Smooth muscle cell (in vitro differentiated cells): ENCODE measurements at regions not wholly inside any gene's neighbourhood (a gene's known extent, or its start where the extent isn't known, plus 50 kb on each side); places are given as distances from the start of the nearest gene placed in this dataset.
A peak's percentile ranks its signal among the peaks of the same experiment; 100 is the strongest.

ENCODE experiments used
- DNase-seq: peaks from one replicate; lab custom pipeline; 2025; ENCODE audit not compliant: unreplicated experiment; lab: John Stamatoyannopoulos, UW
- H2AFZ ChIP-seq: fragments of 200-600 bp; sonication (generic); 2 replicates; pipeline ENCODE4 v1.6.0; 2016; ENCODE audit warnings: antibody characterized with exemption, low read depth, mild to moderate bottlenecking
- H3F3A ChIP-seq: fragments of 200-600 bp; sonication (generic); 2 replicates; pipeline ENCODE4 v1.6.0; 2017; ENCODE audit warnings: antibody characterized with exemption, low read depth
- H3K27ac ChIP-seq: fragments of 200-600 bp; sonication (generic); 2 replicates; pipeline ENCODE4 v1.5.1; 2016; ENCODE audit warnings: low read depth, mild to moderate bottlenecking
- H3K27me3 ChIP-seq: fragments of 200-600 bp; sonication (generic); 2 replicates; pipeline ENCODE4 v1.6.1; 2016; ENCODE audit warnings: low read depth, mild to moderate bottlenecking
- H3K36me3 ChIP-seq: fragments of 200-600 bp; sonication (generic); 2 replicates; pipeline ENCODE4 v1.5.1; 2016; ENCODE audit warnings: low read depth
- H3K4me1 ChIP-seq: fragments of 200-600 bp; sonication (generic); 2 replicates; pipeline ENCODE4 v1.5.1; 2016; ENCODE audit warnings: low read depth
- H3K4me2 ChIP-seq: fragments of 200-600 bp; sonication (generic); 2 replicates; pipeline ENCODE4 v1.6.0; 2016; ENCODE audit warnings: mild to moderate bottlenecking
- H3K4me3 ChIP-seq: fragments of 200-600 bp; sonication (generic); 2 replicates; pipeline ENCODE4 v1.5.1; 2016; ENCODE audit warnings: mild to moderate bottlenecking
- H3K79me2 ChIP-seq: fragments of 200-600 bp; sonication (generic); 2 replicates; pipeline ENCODE4 v1.6.0; 2016; ENCODE audit warnings: low read depth, mild to moderate bottlenecking
- H3K9ac ChIP-seq: fragments of 200-600 bp; sonication (generic); 2 replicates; pipeline ENCODE4 v1.6.0; 2016; ENCODE audit warnings: low read depth
- H3K9me3 ChIP-seq: fragments of 200-600 bp; sonication (generic); replicated peaks from 2 replicates; pipeline ENCODE4 v1.5.1; 2016; ENCODE audit warnings: low read depth
- H4K20me1 ChIP-seq: fragments of 200-600 bp; sonication (generic); 2 replicates; pipeline ENCODE4 v1.6.0; 2016; ENCODE audit warnings: low read depth
- WGBS: methylation state at CpG from one replicate; pipeline ENCODE4 v1.1.7; 2016; ENCODE audit warnings: low lambda C conversion rate; 5-methylcytosine and 5-hydroxymethylcytosine counted together
- TF ChIP-seq, protein P1 (sequence below): fragments of 200-600 bp; sonication (generic); IDR thresholded peaks from 2 replicates; pipeline ENCODE4 v1.5.1; 2017; ENCODE audit warnings: borderline replicate concordance, mild to moderate bottlenecking, antibody characterized with exemption; ENCODE audit not compliant: insufficient read depth, poor library complexity, severe bottlenecking

DNA sequence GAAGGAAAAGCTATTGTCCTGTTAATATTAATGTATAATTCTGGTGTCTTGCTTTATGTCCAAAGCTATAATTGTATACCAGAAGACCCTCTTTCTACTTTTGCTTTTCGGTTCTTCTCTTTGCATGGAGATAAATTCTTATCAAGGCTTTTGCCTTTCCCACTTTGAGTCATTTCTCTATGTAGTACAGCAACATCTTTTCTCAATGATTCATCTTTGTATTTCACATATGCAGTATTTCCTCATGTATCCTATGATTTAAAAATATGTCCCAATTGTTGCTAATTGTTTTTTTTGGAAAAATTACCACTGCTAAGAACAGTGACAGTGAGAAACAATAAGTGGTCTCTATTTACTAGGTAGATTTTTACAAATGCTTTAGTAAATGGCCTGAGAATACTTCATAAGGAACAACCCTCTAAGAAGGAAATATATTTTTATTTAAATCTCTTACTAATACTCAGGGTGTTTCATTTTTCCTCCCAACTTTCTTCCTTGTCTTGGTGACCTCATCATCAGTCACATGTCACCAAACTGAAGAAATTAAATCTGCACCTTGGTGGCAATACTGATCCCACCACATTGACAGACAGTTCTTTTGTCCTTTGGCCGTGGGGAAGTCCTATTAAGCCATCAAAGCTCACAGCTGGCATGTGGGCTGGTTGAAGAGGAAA, 290.6 kb downstream of the SATB1 start:
- TF ChIP-seq, protein P1, sequence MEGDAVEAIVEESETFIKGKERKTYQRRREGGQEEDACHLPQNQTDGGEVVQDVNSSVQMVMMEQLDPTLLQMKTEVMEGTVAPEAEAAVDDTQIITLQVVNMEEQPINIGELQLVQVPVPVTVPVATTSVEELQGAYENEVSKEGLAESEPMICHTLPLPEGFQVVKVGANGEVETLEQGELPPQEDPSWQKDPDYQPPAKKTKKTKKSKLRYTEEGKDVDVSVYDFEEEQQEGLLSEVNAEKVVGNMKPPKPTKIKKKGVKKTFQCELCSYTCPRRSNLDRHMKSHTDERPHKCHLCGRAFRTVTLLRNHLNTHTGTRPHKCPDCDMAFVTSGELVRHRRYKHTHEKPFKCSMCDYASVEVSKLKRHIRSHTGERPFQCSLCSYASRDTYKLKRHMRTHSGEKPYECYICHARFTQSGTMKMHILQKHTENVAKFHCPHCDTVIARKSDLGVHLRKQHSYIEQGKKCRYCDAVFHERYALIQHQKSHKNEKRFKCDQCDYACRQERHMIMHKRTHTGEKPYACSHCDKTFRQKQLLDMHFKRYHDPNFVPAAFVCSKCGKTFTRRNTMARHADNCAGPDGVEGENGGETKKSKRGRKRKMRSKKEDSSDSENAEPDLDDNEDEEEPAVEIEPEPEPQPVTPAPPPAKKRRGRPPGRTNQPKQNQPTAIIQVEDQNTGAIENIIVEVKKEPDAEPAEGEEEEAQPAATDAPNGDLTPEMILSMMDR, result no peak
- H3K27ac ChIP-seq, result peak overlapping the region; percentile 90
- DNase-seq, result no peak
- H3K4me3 ChIP-seq, result no peak overlapping the region
- H3K4me1 ChIP-seq, result peaks cover 15% of the 10 kb centered on the region
- no peaks in the 10 kb centered on the region for H3K9me3 ChIP-seq
- peak overlapping the region; percentile 36 for H3K4me2 ChIP-seq
- H3K27me3 ChIP-seq, result no peaks in the 10 kb centered on the region
- WGBS, result 38% methylated on average over 2 of the region's 2 CpGs
- H3K36me3 ChIP-seq, result no peaks in the 10 kb centered on the region
- no peak overlapping the region for H2AFZ ChIP-seq
- no peaks in the 10 kb centered on the region for H3F3A ChIP-seq
- peak overlapping the region; percentile 29 for H3K9ac ChIP-seq
- H4K20me1 ChIP-seq, result no peaks in the 10 kb centered on the region
- no peaks in the 10 kb centered on the region for H3K79me2 ChIP-seq

DNA sequence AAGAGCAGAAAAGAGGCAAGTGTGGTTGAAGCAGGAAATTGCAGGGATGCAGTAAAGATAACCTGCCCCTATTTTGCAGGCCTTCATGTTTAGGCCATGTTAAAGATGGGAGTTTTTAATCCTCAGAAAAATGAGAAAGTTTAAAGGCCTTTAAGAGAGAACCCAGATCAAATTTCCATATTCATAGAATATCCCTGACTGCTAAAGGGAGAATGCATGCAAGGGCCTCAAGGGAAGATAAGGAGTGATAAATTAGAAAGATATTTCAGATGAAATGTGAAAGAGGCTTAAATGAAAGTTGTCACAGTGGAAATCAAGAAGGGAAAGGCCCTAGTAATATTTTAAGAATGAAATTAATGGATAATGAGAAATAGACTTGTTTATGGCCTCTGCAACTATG, 292.1 kb downstream of the SATB1 start:
- Histone ChIP-seq H3F3A (no peaks in the 10 kb centered on the region), H4K20me1 (no peaks in the 10 kb centered on the region), H3K27ac (no peak overlapping the region), H3K4me2 (no peak overlapping the region), H3K79me2 (no peaks in the 10 kb centered on the region), H3K36me3 (no peaks in the 10 kb centered on the region), H3K4me1 (peaks cover 15% of the 10 kb centered on the region), H3K9me3 (no peaks in the 10 kb centered on the region), H2AFZ (no peak overlapping the region), H3K27me3 (no peaks in the 10 kb centered on the region), H3K9ac (no peak overlapping the region), H3K4me3 (no peak overlapping the region)
- no peak for DNase-seq
- TF ChIP-seq, protein P1, result no peak

DNA sequence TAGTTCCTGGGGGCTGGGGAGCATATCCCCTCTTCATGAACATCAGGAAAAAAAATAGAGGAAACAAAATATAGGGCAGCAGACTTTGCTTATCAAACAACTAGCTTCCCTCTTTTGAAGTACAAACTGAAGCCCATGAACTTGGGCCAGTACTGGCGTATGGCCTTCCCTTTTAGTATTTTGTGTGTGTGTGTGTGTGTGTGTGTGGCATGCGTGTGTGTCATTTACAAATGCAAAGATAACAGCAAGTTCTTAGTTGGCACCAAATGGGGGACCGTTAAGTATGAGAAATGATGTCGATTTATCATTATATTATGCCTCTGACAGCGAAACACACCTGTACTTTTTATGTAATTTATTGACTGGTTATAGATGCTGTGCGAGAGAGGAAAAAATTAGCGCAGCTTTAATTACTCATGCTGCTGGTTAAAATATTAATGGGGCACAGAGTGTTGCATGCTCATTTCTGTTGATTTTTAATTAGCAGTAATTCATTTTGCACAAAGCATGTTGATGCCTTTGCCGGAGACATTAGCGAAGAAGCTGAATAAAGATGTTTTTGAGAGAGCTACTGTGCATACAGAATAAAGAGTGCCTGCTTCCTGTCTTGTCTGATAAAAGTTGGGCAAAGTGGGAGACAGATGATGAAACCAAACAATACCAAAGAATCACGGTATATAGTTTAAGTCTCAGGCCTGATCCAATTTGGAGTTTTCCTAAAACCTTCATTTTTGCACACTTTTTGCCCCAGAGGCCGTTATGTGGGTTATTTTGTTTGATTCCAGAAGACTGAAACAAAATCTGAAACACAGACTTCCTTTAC, 297.1 kb downstream of the SATB1 start:
- TF ChIP-seq, protein P1, result no peak
- WGBS, result 94% methylated on average over 11 of the region's 11 CpGs
- H3K27me3 ChIP-seq, result no peaks in the 10 kb centered on the region
- no peaks in the 10 kb centered on the region for H3K36me3 ChIP-seq
- no peaks in the 10 kb centered on the region for H3K9me3 ChIP-seq
- no peak overlapping the region for H3K4me2 ChIP-seq
- no peaks in the 10 kb centered on the region for H3K79me2 ChIP-seq
- no peak overlapping the region for H2AFZ ChIP-seq
- H3K4me3 ChIP-seq, result no peak overlapping the region
- no peaks in the 10 kb centered on the region for H4K20me1 ChIP-seq
- no peak for DNase-seq
- no peak overlapping the region for H3K27ac ChIP-seq
- no peaks in the 10 kb centered on the region for H3K4me1 ChIP-seq
- H3F3A ChIP-seq, result no peaks in the 10 kb centered on the region
- H3K9ac ChIP-seq, result no peak overlapping the region
